Effector memory CD8-positive, alpha-beta T cell (primary cell): ENCODE measurements at regions not wholly inside any gene's neighbourhood (a gene's known extent, or its start where the extent isn't known, plus 50 kb on each side); places are given as distances from the start of the nearest gene placed in this dataset.
"Not testable (repeated sequence)": the region's sequence is repeated elsewhere in the genome, so short reads cannot be mapped to it uniquely, and the experiment has no call there.

ENCODE experiments used
- ATAC-seq: fragments of 150-1000 bp; cut with Tn5 transposase; replicated peaks from 2 replicates; pipeline ENCODE4 v1.10.0; 2021; ENCODE audit warnings: mild to moderate bottlenecking, moderate library complexity
- DNase-seq, 3 experiments: peaks; one replicate each; pipeline ENCODE4 v3.0.0; 2021
- H3K27ac Mint-ChIP-seq, 2 donors: one replicate each; pipeline ENCODE4 v1.8.0; 2022; ENCODE audit warnings: mild to moderate bottlenecking in 2 of 2, mixed read lengths in 2 of 2, moderate library complexity in 2 of 2
- H3K27me3 Mint-ChIP-seq, 2 donors: one replicate each; pipeline ENCODE4 v1.8.0; 2022; ENCODE audit warnings: mixed read lengths in 2 of 2
- H3K36me3 Mint-ChIP-seq: one replicate; pipeline ENCODE4 v1.8.0; 2022; ENCODE audit warnings: mild to moderate bottlenecking, moderate library complexity, mixed read lengths; ENCODE audit not compliant: insufficient read depth
- H3K4me1 Mint-ChIP-seq, 2 donors: one replicate each; pipeline ENCODE4 v1.8.0; 2022; ENCODE audit warnings: low read depth in 2 of 2, mixed read lengths in 2 of 2
- H3K4me3 Mint-ChIP-seq, 2 donors: one replicate each; pipeline ENCODE4 v1.8.0; 2022; ENCODE audit warnings: mild to moderate bottlenecking in 2 of 2, mixed read lengths in 2 of 2, moderate library complexity in 2 of 2
- H3K9me3 Mint-ChIP-seq, 2 donors: one replicate each; pipeline ENCODE4 v1.8.0; 2022; ENCODE audit warnings: mixed read lengths in 2 of 2

DNA sequence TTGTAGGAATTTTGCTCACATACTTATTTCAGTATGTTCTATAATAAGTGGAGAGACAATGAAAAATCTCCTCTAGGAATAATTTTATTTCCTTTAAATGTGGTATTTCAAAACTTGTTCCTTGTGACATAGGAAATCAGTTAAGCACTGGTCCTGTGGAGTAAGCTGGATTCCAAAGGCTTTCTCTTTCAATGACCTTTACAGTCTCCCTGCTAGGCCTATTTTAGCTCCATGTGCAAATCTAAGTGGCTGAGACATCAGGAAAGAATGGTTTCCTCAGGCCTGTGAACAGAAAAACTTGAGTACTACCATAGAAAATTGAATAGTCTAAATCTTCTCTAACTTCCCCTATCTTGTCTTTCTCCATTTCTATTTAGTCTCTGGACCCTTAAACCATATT lies 514.2 kb upstream of the TLE4 start:
- ATAC-seq (no peak), DNase-seq (no peak)
- H3K27me3 Mint-ChIP-seq: no peaks in the 10 kb centered on the region
- H3K36me3 Mint-ChIP-seq: no peaks in the 10 kb centered on the region
- H3K4me3 Mint-ChIP-seq: no peak overlapping the region
- peaks cover 7 to 12% of the 10 kb centered on the region in 2 donors for H3K9me3 Mint-ChIP-seq
- no peaks in the 10 kb centered on the region for H3K4me1 Mint-ChIP-seq
- H3K27ac Mint-ChIP-seq: no peak overlapping the region

DNA sequence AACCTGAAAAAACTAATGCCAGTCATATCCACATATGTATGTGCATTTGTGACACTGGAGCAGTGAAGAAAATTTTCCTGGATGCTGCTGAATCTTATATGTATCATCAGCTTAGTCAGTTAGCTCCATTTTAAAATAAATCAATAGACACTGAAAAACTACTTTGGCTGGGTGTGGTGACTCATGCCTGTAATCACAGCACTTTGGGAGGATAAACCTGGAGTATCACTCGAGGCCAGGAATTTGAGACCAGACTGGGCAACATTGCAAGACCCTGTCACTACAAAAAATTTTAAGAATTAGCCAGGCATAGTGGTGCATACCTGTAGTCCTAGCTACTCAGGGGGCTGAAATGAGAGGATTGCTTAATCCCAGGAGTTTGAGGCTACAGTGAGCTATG lies 511.0 kb upstream of the TLE4 start:
- Mint-ChIP-seq H3K36me3 (no peaks in the 10 kb centered on the region), H3K27ac (no peak overlapping the region), H3K4me1 (no peaks in the 10 kb centered on the region), H3K4me3 (no peak overlapping the region), H3K9me3 (peaks cover 0 to 9% of the 10 kb centered on the region in 2 donors), H3K27me3 (no peaks in the 10 kb centered on the region)
- no peak for DNase-seq
- no peak for ATAC-seq

DNA sequence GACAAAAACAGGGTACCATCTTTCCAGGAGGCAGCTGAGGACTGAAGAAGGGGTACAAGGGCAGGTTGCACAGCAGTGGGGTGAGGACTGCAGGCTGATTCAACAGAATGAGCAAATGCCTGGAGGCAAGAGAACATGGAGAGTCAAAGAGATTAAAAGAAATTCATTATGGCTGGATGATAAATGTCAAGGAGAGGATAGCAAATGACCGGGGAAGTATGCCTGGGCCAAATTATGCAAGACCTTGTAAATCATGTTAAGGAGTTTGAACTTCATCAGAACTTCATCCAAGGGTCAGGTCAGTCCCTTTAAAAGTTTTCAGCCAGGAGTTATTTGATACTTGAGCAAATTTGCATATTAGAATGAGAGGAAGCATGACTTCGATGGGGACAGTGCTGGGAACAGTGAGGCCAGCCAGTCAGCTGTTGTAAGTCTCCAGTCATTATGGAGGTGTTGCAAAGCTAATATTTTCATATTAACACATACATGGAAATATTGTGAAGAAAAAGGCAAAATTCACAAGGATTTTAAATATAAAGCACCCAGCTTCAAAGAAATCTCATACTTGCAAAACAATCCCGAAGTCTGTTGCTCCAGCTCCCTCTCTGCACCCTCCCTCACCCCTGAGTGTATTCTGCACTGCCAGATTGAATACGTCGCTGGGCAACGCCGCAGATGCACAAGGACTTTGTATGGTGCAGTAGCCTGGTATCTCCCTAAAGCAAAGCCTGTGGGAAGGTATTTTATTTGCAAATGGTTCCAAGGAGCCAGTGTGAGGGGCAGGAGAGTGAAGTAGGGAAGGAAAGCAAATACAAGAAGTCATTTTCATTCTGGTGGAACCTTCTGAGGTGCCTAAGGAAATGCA lies 509.8 kb upstream of the TLE4 start:
- no peak overlapping the region for H3K27ac Mint-ChIP-seq

DNA sequence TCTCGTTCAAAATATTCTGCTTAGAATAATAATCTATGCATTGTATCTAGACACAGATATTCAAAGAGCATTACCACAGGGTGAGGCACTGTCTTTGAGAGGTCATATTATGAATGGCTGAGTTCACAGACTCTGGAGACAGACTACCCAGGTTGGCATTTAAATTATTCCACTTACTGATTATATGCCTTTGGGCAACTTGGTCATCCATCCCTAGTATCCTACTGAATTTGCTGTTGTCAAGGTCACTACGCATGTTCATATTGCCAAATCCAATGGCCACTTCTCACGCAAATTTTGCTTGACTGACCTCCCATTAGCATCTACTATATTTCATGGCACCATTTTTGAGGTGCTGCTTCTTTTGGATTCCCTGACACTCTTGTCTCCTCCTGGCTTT lies 498.6 kb upstream of the TLE4 start:
- Mint-ChIP-seq H3K4me3 (no peak overlapping the region), H3K27me3 (no peaks in the 10 kb centered on the region), H3K4me1 (no peaks in the 10 kb centered on the region), H3K9me3 (peaks cover 6 to 7% of the 10 kb centered on the region in 2 donors), H3K27ac (no peak overlapping the region), H3K36me3 (peaks cover 3% of the 10 kb centered on the region)
- DNase-seq (no peak), ATAC-seq (no peak)

More for the DNA sequence above, 509.8 kb upstream of the TLE4 start:
- DNase-seq (no peak), ATAC-seq (no peak)
- no peaks in the 10 kb centered on the region for H3K27me3 Mint-ChIP-seq
- no peaks in the 10 kb centered on the region for H3K36me3 Mint-ChIP-seq
- H3K9me3 Mint-ChIP-seq: peaks cover 0 to 8% of the 10 kb centered on the region in 2 donors
- no peaks in the 10 kb centered on the region for H3K4me1 Mint-ChIP-seq
- H3K4me3 Mint-ChIP-seq: no peak overlapping the region

DNA sequence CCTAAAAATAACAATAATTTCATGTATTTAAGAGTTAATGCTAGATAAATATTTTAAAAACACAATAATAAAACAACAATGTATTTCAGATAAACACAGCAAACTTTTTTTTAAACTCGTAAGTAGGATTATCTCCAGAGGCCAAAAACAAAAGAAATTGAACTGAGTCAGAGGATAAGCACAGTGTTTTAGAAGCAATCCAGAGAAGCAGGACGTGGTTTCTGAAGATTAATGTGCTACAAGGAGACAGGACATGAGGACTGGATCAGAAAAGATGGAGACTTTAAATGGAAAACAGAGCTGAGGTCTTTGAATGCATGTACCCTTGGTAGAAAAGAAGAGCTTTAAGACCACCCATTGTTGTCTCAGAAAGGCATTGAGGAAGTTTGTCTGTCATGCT lies 491.2 kb upstream of the TLE4 start:
- no peaks in the 10 kb centered on the region for H3K36me3 Mint-ChIP-seq
- no peaks in the 10 kb centered on the region for H3K27me3 Mint-ChIP-seq
- peaks cover 0 to 7% of the 10 kb centered on the region in 2 donors for H3K9me3 Mint-ChIP-seq
- H3K27ac Mint-ChIP-seq: no peak overlapping the region
- ATAC-seq (no peak), DNase-seq (no peak)
- H3K4me1 Mint-ChIP-seq: no peaks in the 10 kb centered on the region
- no peak overlapping the region for H3K4me3 Mint-ChIP-seq

DNA sequence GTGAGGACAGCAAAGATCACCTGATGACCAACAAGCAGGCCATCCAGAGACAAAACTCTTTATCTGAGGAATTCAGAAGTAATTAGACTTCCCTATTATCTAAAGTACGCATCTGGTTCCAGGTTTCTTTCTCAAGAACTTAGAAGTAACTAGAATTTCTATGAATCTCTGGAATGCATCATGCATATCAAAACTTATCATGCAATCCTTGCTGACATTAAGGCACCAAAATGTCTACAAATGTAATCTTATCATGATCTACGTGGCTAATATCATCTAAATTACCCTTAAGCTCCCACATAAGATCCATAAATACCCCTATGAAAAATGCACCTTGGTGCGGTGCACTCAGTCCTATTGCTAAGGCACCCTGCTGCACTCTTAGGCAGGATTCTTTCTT lies 488.1 kb upstream of the TLE4 start:
- H3K4me3 Mint-ChIP-seq: no peak overlapping the region
- no peaks in the 10 kb centered on the region for H3K27me3 Mint-ChIP-seq
- no peak for DNase-seq
- H3K36me3 Mint-ChIP-seq: no peaks in the 10 kb centered on the region
- no peak for ATAC-seq
- H3K9me3 Mint-ChIP-seq: no peaks in the 10 kb centered on the region
- H3K4me1 Mint-ChIP-seq: no peaks in the 10 kb centered on the region
- H3K27ac Mint-ChIP-seq: no peak overlapping the region

DNA sequence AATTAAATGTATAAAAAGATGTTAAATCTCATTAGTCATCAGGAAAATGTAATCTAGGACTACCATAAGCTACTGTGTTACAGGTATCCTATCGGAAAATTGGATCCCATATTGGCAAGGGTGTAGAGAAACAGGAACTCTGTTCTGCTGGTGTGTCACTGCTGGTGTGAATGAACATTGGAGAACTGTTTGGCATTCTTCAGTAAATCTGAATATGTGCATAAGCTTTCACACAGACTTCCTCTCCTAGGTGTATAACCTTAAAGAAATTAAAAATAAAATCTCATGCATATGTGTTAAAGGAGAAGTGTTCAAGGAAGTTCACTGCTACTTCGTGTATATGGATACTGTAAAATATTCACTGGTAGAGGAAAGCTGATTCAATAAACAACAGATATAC lies 484.6 kb upstream of the TLE4 start:
- no peaks in the 10 kb centered on the region for H3K4me1 Mint-ChIP-seq
- ATAC-seq: no peak

DNA sequence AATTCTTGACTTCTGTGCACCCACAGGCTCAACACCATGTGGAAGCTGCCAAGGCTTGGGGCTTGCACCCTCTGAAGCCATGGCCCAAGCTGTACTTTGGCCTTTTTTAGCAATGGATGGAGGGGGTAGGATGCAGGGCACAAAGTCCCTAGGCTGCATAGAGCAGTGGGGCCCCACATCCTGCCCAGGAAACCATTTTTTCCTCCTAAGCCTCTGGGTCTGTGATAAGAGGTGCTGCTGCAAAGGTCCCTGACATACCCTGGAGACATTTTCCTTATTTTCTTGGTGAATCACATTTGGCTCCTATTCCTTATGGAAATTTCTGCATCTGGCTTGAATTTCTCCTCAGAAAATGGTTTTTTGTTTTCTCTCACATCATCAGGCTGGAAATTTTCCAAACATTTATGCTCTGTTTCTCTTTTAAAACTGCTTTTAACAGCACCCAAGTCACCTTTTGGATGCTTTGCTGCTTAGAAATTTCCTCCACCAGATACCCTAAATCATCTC lies 482.7 kb upstream of the TLE4 start:
- Mint-ChIP-seq H3K36me3 (no peaks in the 10 kb centered on the region), H3K4me3 (no peak overlapping the region), H3K9me3 (peaks cover 2 to 12% of the 10 kb centered on the region in 2 donors), H3K27me3 (no peaks in the 10 kb centered on the region), H3K27ac (no peak overlapping the region), H3K4me1 (no peaks in the 10 kb centered on the region)
- DNase-seq: no peak
- ATAC-seq: no peak

More for the DNA sequence above, 484.6 kb upstream of the TLE4 start:
- DNase-seq: no peak
- H3K36me3 Mint-ChIP-seq: no peaks in the 10 kb centered on the region
- H3K27me3 Mint-ChIP-seq: no peaks in the 10 kb centered on the region
- H3K4me3 Mint-ChIP-seq: no peak overlapping the region
- no peak overlapping the region for H3K27ac Mint-ChIP-seq
- peaks cover 0 to 12% of the 10 kb centered on the region in 2 donors for H3K9me3 Mint-ChIP-seq

DNA sequence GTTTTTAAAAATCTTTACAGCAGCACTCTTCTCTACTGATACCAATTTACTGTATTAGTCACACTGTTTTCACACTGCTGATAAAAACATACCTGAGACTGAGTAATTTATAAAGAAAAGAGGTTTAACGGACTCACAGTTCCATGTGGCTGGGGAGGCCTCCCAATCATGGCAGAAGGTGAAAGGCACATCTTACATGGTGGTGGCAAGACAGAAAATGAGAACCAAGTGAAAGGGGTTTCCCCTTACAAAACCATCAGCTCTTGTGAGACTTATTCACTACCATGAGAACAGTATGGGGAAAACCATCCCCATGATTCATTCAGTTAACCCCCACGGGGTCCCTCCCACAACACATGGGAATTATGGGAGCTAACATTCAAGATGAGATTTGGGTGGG lies 481.9 kb upstream of the TLE4 start:
- not testable (repeated sequence) for H3K27me3 Mint-ChIP-seq, H3K27ac Mint-ChIP-seq, DNase-seq, ATAC-seq, H3K36me3 Mint-ChIP-seq, H3K4me1 Mint-ChIP-seq, H3K4me3 Mint-ChIP-seq
- H3K9me3 Mint-ChIP-seq: peaks cover 3 to 12% of the 10 kb centered on the region in 2 donors

DNA sequence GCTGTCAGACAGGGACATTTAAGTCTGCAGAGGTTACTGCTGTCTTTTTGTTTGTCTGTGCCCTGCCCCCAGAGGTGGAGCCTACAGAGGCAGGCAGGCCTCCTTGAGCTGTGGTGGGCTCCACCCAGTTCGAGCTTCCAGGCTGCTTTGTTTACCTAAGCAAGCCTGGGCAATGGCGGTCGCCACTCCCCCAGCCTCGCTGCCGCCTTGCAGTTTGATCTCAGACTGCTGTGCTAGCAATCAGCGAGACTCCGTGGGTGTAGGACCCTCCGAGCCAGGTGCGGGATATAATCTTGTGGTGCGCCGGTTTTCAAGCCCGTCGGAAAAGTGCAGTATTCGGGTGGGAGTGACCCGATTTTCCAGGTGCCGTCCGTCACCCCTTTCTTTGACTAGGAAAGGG lies 468.5 kb upstream of the TLE4 start:
- not testable (repeated sequence) for H3K4me3 Mint-ChIP-seq, H3K27me3 Mint-ChIP-seq, H3K4me1 Mint-ChIP-seq, DNase-seq, ATAC-seq, H3K36me3 Mint-ChIP-seq, H3K9me3 Mint-ChIP-seq, H3K27ac Mint-ChIP-seq

DNA sequence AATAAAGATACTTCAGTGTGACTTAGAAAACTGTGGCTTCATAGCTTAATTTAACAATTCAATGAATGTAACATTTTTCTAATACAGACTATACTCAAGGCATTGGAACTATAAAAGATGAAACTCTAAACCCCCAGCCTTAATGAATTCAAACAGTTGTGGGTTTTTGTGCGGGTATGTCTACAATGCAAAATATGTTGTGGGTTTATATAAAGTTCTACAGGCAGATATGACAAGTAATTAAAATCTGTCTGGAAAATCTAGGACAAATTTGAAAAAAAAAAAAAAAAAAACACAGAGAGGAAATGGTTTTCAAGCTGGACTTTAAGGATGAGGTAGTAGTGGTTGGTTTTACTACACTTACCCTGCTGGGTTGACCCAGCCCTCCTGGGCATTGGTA lies 467.5 kb upstream of the TLE4 start:
- Mint-ChIP-seq H3K27ac (no peak overlapping the region), H3K36me3 (no peaks in the 10 kb centered on the region), H3K4me1 (no peaks in the 10 kb centered on the region), H3K9me3 (peaks cover 1 to 6% of the 10 kb centered on the region in 2 donors), H3K4me3 (no peak overlapping the region), H3K27me3 (no peaks in the 10 kb centered on the region)
- ATAC-seq (no peak), DNase-seq (no peak)

DNA sequence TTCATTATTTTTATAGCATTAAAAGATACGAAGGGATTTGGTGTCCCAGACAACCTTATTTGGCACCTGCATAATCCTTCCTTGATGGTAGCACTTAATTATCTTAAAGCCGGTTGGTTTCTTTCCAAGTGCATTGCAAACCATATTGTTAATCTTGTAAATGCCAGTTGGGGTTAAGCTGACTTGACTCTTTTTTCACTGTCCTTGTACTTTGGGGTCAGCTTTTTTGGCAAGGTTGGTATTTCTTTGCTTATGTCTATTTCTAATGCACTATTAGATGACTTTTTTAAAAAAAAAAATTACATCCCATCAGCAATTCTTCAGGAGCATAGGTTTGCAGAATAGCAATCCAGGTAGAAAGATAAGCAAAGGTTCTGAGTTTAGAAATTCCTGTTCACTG lies 466.8 kb upstream of the TLE4 start:
- H3K27ac Mint-ChIP-seq: no peak overlapping the region
- H3K36me3 Mint-ChIP-seq: no peaks in the 10 kb centered on the region
- peaks cover 5 to 6% of the 10 kb centered on the region in 2 donors for H3K9me3 Mint-ChIP-seq
- no peak overlapping the region for H3K4me3 Mint-ChIP-seq
- DNase-seq (no peak), ATAC-seq (no peak)
- H3K27me3 Mint-ChIP-seq: no peaks in the 10 kb centered on the region
- H3K4me1 Mint-ChIP-seq: no peaks in the 10 kb centered on the region

DNA sequence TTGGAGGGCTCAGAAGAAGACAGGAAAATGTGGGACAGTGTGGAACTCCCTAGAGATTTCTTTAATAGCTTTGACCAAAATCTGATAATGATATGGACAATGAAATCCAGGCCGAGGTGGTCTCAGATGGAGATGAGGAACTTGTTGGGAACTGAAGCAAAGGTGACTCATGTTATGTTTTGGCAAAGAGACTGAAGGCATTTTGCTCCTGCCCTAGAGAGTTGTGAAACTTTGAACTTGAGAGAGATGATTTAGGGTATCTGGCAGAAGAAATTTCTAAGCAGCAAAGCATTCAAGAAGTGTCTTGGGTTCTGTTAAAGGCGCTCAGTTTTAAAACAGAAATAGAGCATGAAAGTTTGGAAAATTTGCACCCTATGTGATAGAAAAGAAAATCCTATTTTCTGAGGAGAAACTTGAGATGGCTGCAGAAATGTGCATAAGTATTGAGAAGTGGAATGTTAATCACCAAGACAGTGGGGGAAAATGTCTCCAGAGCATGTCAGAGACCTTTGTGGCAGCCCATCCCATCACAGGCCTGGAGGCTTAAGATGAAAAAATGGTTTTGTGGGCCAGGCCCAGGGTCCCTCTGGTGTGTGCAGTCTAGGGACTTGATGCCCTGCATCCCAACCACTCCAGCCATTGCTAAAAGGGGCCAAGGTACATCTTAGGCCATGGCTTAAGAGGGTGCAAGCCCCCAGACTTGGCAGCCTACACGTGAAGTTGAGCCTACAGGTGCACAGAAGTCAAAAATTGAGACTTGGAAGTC lies 463.7 kb upstream of the TLE4 start:
- no peak for ATAC-seq
- no peaks in the 10 kb centered on the region for H3K27me3 Mint-ChIP-seq
- no peak for DNase-seq
- H3K9me3 Mint-ChIP-seq: peaks cover 5 to 6% of the 10 kb centered on the region in 2 donors
- H3K36me3 Mint-ChIP-seq: no peaks in the 10 kb centered on the region
- no peaks in the 10 kb centered on the region for H3K4me1 Mint-ChIP-seq
- no peak overlapping the region for H3K4me3 Mint-ChIP-seq
- no peak overlapping the region for H3K27ac Mint-ChIP-seq

DNA sequence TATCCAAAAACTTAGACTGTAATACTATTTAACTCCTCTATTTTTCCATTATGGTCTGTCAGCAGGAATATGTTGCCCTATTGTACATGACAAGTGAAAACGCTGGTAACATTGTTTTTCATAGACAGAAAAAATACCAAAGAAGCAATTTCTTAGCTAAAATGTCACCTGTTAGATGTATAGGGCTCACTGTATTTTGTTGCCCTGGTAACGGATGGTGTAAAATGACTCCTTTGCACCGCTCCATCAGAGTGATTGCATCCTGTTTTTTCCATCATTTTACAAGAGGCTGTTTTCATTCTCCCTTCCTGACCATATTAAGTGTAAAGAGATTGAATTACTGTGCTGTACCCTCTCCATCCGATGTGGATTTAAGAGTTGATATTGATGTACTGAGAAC lies 460.1 kb upstream of the TLE4 start:
- H3K4me1 Mint-ChIP-seq: no peaks in the 10 kb centered on the region
- H3K27me3 Mint-ChIP-seq: no peaks in the 10 kb centered on the region
- DNase-seq (no peak), ATAC-seq (no peak)
- no peaks in the 10 kb centered on the region for H3K36me3 Mint-ChIP-seq
- H3K4me3 Mint-ChIP-seq: no peak overlapping the region
- peaks cover 0 to 5% of the 10 kb centered on the region in 2 donors for H3K9me3 Mint-ChIP-seq
- no peak overlapping the region for H3K27ac Mint-ChIP-seq
